Stimulated activated CD4-positive, alpha-beta T cell treated with anti-CD3 and anti-CD28 coated beads, Interleukin-12 subunit alpha, Interleukin-12 subunit beta, amount 100 ng/mL, for 48 hours (primary cell): ENCODE measurements at regions not wholly inside any gene's neighbourhood (a gene's known extent, or its start where the extent isn't known, plus 50 kb on each side); places are given as distances from the start of the nearest gene placed in this dataset.
"Not testable (repeated sequence)": the region's sequence is repeated elsewhere in the genome, so short reads cannot be mapped to it uniquely, and the experiment has no call there.

Experiments used
- DNase-seq, 3 donors: peaks; one replicate each; pipeline ENCODE4 v3.0.0-alpha.2; 2020; ENCODE audit warnings: low read depth in 2 of 3, low spot score in 1 of 3

GRCh38 chr5:138702166-138703077 lies 50.8 kb upstream of the CTNNA1 start:
- DNase-seq = no peak

- no peak for DNase-seq
Measured at GRCh38 chr5:138701678-138702077, 51.5 kb upstream of the CTNNA1 start.

GRCh38 chr5:138700581-138701362 lies 52.5 kb upstream of the CTNNA1 start:
- no peak for DNase-seq

- DNase-seq = no peak
Measured at GRCh38 chr5:138699482-138699881, 53.7 kb upstream of the CTNNA1 start.

GRCh38 chr5:138698713-138699112 lies 54.5 kb upstream of the CTNNA1 start:
- DNase-seq = no peak

- no peak for DNase-seq
Measured at GRCh38 chr5:138697720-138698360, 55.4 kb upstream of the CTNNA1 start.

GRCh38 chr5:138696501-138696900 lies 56.7 kb upstream of the CTNNA1 start:
- DNase-seq = no peak

- no peak for DNase-seq
Measured at GRCh38 chr5:138695781-138696180, 57.4 kb upstream of the CTNNA1 start.

- DNase-seq = no peak
Measured at GRCh38 chr5:138694146-138694545, 59.1 kb upstream of the CTNNA1 start.

GRCh38 chr5:138692370-138692769 lies 60.9 kb upstream of the CTNNA1 start:
- DNase-seq = no peak

- DNase-seq = no peak
Measured at GRCh38 chr5:138686668-138687067, 66.6 kb upstream of the CTNNA1 start.

- DNase-seq = no peak
Measured at GRCh38 chr5:138685193-138685745, 68.0 kb upstream of the CTNNA1 start.

GRCh38 chr5:138682462-138682861 lies 70.8 kb upstream of the CTNNA1 start:
- not testable (repeated sequence) for DNase-seq

GRCh38 chr5:138678826-138679225 lies 74.4 kb upstream of the CTNNA1 start:
- DNase-seq = not testable (repeated sequence)

- DNase-seq = no peak
Measured at GRCh38 chr5:138677782-138678181, 75.4 kb upstream of the CTNNA1 start.

GRCh38 chr5:138676556-138677193 lies 76.5 kb upstream of the CTNNA1 start:
- DNase-seq = no peak

GRCh38 chr5:138676002-138676401 lies 77.2 kb upstream of the CTNNA1 start:
- no peak for DNase-seq

- DNase-seq = no peak
Measured at GRCh38 chr5:138668451-138669380, 84.5 kb upstream of the CTNNA1 start.

- DNase-seq = not testable (repeated sequence)
Measured at GRCh38 chr5:138667782-138668331, 85.4 kb upstream of the CTNNA1 start.
